HEK293 (cell line): ENCODE measurements at regions not wholly inside any gene's neighbourhood (a gene's known extent, or its start where the extent isn't known, plus 50 kb on each side); places are given as distances from the start of the nearest gene placed in this dataset.

Experiments
- IKZF3 ChIP-seq: fragments of 450-650 bp; IDR thresholded peaks from 2 replicates; pipeline ENCODE4 v1.5.0; 2018; ENCODE audit warnings: missing biosample characterization, mild to moderate bottlenecking, missing genetic modification characterization, moderate library complexity
- ZIC2 ChIP-seq: fragments of 450-650 bp; formaldehyde crosslinking; IDR thresholded peaks from 2 replicates; pipeline ENCODE4 v1.5.1; 2016; ENCODE audit warnings: missing biosample characterization, missing genetic modification characterization
- ZNF324 ChIP-seq: fragments of 450-650 bp; formaldehyde crosslinking; IDR thresholded peaks from 2 replicates; pipeline ENCODE4 v1.5.1; 2016; ENCODE audit warnings: missing biosample characterization, missing genetic modification characterization
- ZNF354C ChIP-seq: fragments of 450-650 bp; formaldehyde crosslinking; IDR thresholded peaks from 2 replicates; pipeline ENCODE4 v1.5.1; 2016; ENCODE audit warnings: missing biosample characterization, missing genetic modification characterization, low read depth, borderline replicate concordance
- TF ChIP-seq, protein P1 (sequence below): fragments of 450-650 bp; formaldehyde crosslinking; IDR thresholded peaks from 2 replicates; pipeline ENCODE4 v1.5.1; 2016; ENCODE audit warnings: missing biosample characterization, missing genetic modification characterization

DNA sequence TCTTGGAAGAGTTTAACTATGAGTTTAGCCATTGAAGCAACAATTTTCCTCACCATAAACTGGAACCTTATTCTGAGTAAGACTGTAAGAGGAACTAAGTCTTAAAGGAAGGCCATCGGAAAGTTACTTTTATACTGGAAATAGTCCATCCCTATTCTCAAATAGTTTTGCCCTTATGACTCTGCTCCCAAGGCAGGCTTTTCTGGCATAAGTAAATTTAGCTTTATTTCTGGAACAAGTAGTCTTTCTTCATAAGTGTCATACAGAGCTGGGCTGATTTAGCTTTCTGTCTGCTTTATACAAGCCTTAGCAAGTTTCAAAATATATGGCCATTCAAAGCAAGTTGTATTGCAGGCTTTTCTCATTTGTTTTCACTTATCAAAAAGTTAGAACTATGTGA is 328.1 kb downstream of the HACE1 start:
- TF ChIP-seq, protein P1, sequence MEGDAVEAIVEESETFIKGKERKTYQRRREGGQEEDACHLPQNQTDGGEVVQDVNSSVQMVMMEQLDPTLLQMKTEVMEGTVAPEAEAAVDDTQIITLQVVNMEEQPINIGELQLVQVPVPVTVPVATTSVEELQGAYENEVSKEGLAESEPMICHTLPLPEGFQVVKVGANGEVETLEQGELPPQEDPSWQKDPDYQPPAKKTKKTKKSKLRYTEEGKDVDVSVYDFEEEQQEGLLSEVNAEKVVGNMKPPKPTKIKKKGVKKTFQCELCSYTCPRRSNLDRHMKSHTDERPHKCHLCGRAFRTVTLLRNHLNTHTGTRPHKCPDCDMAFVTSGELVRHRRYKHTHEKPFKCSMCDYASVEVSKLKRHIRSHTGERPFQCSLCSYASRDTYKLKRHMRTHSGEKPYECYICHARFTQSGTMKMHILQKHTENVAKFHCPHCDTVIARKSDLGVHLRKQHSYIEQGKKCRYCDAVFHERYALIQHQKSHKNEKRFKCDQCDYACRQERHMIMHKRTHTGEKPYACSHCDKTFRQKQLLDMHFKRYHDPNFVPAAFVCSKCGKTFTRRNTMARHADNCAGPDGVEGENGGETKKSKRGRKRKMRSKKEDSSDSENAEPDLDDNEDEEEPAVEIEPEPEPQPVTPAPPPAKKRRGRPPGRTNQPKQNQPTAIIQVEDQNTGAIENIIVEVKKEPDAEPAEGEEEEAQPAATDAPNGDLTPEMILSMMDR (tag by site-specific recombination): no peak
- TF ChIP-seq IKZF3 (tag by site-specific recombination) (no peak), ZIC2 (tag by site-specific recombination) (no peak), ZNF354C (tag by site-specific recombination) (no peak), ZNF324 (tag by site-specific recombination) (no peak)
